GM12872 (cell line): ENCODE measurements at regions not wholly inside any gene's neighbourhood (a gene's known extent, or its start where the extent isn't known, plus 50 kb on each side); places are given as distances from the start of the nearest gene placed in this dataset.

ENCODE experiments used
- CTCF ChIP-seq: IDR thresholded peaks from 3 replicates; pipeline ENCODE4 v1.5.1; 2011; ENCODE audit warnings: low read depth, mild to moderate bottlenecking, low read length, moderate library complexity; ENCODE audit not compliant: insufficient read depth

DNA sequence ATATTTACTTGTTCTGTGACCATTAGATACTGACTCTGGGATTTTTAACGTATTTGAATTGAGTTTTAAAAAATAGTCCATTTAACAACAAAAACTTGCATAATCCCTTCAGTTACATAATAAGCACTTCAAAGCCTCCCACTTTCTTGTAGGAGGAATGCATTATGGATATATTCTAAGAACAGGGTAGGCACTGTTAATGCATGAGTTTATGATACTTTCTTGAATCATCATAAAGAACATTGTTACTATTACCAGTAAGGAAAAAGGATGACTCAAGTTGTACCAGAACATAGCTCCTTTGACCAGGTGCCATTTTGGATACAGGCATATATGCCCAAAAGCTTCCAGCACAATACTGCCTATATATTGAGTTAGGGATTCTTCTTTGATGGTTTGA is 671.4 kb downstream of the GALC start:
- TF ChIP-seq CTCF, result no peak

DNA sequence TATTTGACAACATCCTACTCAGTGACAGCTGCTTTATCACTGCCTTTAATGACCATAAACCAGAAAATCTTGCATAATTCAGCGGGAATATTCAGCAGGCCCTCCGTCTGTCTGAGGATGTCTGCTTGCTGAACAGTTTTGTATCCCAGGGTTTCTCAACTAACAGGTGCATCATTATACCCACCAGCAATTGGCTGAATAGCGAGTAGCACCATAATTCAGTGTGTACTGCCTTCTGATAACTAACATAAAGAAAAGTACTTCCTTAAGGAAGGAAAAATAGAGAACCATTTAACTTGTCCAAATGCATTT is 680.1 kb downstream of the GALC start:
- TF ChIP-seq CTCF, result no peak

DNA sequence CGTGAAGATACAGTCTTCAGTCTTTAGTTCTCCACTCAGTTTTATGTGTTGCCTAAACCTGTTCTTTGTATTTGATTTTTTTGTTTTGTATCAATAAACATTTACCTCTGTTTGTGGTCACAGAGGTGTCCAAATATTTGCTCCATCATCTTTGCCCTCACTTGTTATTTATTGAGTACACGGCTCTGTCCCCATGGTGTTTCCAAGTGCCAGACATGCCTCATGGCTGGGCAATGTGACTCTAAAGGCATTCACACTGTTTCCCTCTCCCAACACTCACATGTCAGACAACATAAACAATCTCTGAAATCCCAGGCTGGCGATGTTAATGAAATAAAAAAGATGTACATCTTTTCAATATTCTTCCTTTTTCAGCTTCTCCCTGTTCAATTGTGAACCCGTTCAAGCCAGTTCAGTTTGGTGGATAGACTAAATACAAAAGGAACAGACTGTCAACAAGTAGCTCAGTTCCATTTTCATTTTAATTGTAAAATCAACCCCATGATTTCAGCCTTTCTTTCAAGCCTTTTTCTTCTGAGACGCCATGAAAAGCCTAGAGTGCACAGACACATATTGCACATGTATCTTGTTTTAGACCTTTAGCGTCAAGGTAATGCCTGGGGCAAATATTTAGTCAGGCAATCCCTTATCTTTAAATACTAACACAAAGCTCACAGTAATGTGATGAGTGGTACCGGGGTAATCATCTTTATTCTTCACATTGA is 680.7 kb downstream of the GALC start:
- TF ChIP-seq CTCF, result no peak

DNA sequence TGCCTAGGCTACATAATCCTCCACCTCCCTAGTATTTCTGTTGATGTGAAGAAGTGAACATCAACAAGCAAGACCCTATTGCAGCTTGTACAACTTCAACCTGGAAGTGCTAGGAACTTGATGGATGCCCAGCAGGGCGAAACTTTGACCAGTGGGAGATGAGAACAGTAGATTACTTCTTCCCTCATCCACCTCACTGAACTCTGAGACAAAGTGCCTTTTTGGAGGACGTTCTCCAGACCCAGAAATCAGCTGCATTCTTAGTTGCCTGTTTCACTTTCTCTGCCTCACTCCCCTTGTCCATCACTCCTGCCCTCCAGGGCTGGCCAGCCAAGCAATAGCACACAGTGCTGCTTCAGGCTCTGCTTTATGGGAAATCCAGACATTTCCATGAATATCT is 683.4 kb downstream of the GALC start:
- no peak for TF ChIP-seq CTCF

DNA sequence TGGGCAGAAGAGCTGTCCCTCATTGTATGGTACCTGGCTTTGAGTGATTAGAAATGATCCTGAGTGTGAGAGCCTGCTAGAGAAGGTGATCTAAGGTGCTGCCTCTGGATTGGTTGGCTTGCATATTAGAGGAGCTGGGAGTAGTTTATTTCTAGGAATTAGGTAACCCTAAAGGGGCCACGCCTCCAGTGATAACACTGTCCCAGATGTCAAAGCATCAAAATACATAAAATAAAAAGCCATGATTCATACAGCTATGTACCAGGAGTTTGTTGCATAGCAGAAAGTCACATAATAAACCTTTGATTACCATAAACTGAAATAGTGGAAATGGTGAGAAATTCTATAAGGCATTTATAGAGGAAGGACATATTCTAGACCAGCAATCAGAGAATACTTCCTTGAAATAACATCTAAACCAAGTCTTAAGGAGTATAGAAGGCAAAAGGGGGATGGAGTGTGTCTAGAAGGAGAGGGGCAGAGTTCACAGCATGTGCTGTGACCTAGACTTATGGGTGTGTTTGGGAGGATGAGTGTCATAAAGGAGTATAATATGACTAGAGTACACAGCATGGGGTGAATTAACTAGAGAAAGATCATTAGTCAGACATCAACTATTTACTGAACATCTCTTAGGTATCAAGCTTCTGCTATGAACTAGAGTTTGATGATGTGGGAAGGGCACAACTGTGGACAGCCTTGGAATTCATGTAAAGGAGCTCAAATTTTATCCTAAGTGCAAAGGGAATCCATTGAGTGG is 686.4 kb downstream of the GALC start:
- TF ChIP-seq CTCF, result no peak

DNA sequence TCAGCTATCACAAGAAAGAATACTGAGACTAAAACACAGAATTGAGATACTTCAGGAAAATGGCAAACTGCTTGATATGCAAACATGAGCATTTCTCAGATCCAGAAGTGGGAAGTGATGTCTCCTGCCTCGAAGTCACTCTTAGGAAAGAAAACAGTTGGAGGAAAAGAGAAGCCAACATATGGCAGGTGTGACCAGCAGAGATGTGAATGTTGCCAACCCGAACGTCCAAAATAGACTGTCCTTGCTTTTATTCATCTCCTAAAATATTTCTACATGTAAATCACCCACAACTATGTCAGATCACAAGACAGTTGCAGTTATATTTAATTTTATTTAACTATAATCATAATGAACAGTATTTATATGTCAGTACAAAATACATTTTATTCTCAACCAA is 687.6 kb downstream of the GALC start:
- TF ChIP-seq CTCF, result no peak

DNA sequence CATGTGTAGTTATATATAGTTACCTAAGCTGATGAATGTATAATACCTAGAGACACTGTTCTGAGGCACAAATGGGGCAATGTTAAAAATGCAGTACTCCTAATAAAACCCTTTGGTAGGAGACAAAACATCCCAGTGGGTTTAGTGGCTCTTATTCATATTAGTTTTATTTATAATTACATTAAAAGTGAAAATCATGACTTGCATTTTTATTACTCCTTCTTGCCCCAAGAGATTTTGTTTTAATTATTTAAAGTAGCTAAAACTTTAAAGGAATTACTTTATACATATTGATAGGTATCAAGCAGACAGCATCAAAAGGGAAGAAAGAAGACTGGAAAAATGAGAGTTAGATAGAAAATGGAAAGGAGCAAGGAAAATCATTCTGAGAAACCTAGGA is 688.6 kb downstream of the GALC start:
- no peak for TF ChIP-seq CTCF
